Stimulated activated CD8-positive, alpha-beta memory T cell treated with anti-CD3 and anti-CD28 coated beads, Interleukin-7, amount 100 ng/mL, for 48 hours (primary cell): ENCODE measurements at regions not wholly inside any gene's neighbourhood (a gene's known extent, or its start where the extent isn't known, plus 50 kb on each side); places are given as distances from the start of the nearest gene placed in this dataset.

Experiments
- DNase-seq, 2 donors: peaks; one replicate each; pipeline ENCODE4 v3.0.0-alpha.2; 2020; ENCODE audit warnings: low read depth in 1 of 2; ENCODE audit errors: extremely low read depth in 1 of 2

DNA sequence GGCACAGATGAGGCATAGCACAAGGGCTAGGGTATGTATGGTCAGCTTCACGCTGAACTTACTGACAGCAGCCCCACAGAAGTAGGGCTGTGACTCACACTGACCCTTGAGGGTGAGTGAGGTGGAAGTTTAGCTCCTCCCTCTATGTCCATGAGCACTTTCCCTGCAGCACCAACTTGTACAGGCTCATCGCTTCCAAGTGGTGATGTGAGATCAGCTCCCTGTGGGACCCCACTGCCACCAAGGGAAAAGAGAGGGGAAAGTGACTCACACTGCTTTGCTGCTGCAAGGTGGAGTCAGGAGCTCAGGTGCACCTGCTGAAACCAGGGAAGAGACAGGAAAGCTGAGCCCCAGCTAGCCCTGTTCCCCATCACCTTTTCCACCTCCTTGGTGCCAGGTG, 91.5 kb downstream of the TEX51 start:
- no peak for DNase-seq

DNA sequence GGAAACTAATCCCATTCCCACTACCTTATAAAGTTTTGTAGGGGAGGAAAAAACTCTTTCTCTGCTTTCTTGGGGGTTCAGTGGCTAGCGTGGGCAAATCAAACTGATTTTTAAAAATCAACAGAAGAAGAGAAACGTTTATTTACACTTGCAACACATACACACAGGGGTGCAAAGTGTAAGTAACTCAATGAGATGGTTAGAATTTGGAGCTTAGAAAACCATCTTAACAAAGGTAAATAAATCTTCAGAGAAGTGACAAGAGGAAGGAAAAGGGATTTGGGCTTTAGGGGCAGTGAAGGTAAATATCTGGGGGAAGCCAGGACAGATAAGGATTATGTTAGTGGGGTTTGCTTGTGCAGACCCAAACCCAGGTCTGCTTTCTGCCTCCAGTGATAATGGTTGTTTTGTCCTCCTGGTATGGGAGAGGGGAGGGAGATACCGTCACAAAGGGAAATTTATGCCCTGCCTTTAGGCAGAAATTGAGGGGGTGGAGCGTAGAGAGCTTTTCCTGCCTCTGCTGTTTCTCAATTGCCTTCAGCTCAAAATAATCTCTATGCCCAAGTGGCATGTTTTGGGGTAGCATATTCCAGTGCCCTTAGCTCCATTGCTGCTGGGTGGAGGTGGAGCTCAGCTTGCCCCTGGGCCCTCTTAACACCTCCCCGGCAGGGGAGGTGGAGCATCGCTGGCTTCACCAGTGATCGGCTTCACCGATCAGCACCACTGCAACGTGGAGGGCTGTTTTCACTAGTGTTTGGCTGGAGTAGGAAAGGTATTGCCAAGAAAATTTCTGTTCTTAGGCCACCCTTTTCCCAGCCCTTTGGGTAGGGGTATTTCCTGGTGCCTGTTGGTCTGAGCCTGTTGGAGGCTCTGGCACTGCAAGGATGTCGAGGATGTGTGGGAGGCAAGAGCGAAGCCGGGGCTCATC, 92.2 kb downstream of the TEX51 start:
- DNase-seq, result no peak

- DNase-seq, result no peak
Measured at GRCh38 chr2:126994340-126994777, 95.7 kb downstream of the TEX51 start.

DNA sequence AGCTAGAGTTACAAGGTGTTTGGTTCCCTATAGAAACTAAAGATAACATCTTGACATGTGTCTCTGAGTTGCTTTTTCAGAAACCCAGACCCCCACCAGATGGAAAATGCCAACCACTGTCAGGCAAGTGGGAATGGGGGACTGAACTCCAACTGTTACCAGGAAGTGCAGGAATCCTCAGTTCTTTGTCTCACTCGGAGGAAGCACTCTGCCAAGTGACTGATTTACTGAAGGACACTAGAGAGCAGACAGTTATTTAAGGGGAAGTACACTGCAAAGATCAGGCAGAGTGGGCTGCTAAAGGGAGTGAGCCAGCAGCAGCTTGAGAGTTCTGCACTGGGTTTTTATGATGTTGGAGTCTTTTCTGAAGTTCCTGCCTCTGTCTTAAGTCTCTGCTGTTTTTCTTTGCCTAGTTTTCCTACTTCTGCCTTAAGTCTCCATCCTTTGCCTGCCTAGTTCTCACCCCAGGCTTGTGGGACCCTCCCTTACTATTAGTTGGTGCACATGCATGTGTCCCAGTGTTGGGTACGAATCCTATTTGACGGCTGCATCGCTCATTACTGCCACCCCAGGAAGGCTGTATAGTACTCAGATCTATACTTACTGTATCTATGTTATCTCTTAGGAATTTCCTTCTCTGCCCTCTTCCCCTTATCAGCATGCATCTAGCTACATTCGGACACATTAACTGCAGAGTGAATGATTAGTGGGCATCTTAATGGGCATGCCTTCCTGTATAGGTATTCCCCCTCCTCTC, 97.1 kb downstream of the TEX51 start:
- no peak for DNase-seq

DNA sequence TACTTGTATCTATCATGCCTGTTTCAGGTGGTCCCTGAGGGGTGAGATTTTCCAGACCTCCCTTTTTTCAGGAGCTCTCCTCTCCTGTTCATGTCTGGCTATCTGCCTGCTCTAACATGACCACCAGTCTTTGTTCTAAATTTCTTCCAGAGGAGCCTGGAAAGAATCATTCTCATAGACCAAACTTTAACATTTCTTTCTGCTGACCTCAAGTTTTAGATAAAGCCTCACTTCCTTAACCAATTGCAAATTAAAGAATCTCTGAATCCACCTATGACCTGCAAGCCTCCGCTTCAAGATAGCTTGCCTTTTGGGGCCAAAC, 97.6 kb downstream of the TEX51 start:
- DNase-seq, result no peak
